ENCODE measurements at regions not wholly inside any gene's neighbourhood (a gene's known extent, or its start where the extent isn't known, plus 50 kb on each side); places are given as distances from the start of the nearest gene placed in this dataset.

GRCh38 chr3:110871869-110872268 is 199.7 kb upstream of the NECTIN3 start:
- H3K27me3 ChIP-seq (replicated peaks in 1 of 2; ENCODE audit: control insufficient read depth in 2 of 2, insufficient read depth in 2 of 2, low read length in 1 of 2) = no peaks in the 10 kb centered on the region
- CTCF ChIA-PET = no interaction called here
- in situ Hi-C loops (cut with MboI) = no loop called here
- FAIRE-seq (no peak), ATAC-seq (no peak), DNase-seq (ENCODE audit: low read depth, low spot score) (no peak)
- no peak overlapping the region for H3K9ac ChIP-seq (ENCODE audit: control insufficient read depth, insufficient read depth, low read length)
- no peaks in the 10 kb centered on the region for H4K20me1 ChIP-seq (ENCODE audit: control insufficient read depth, insufficient read depth)
- H2AFZ ChIP-seq (ENCODE audit: control insufficient read depth, low read depth, low read length) = no peak overlapping the region
- no peaks in the 10 kb centered on the region for H3K9me3 ChIP-seq (replicated peaks; ENCODE audit: control insufficient read depth, insufficient read depth, low read length)
- intact Hi-C loops (cut with micrococcal nuclease; ENCODE audit: unreplicated experiment) = no loop called here
- no peaks in the 10 kb centered on the region for H3K36me3 ChIP-seq (ENCODE audit: control insufficient read depth in 2 of 2, insufficient read depth in 2 of 2, low read length in 1 of 2)
- no peak overlapping the region for H3K4me3 ChIP-seq
- RAD21 ChIA-PET (ENCODE audit: unreplicated experiment) = no interaction called here
- no peak overlapping the region for H3K27ac ChIP-seq (ENCODE audit: control insufficient read depth, insufficient read depth)
- SMC1A ChIA-PET (ENCODE audit: uncharacterized antibody, unreplicated experiment) = no interaction called here
- no TSS peak for BruUV-seq (replicated peaks)
- POLR2A ChIA-PET = no interaction called here
- H3K4me2 ChIP-seq (ENCODE audit: control insufficient read depth, insufficient read depth) = no peak overlapping the region
- H3K79me2 ChIP-seq (ENCODE audit: control insufficient read depth, insufficient read depth, low read length) = no peaks in the 10 kb centered on the region
- H3K4me1 ChIP-seq (ENCODE audit: control insufficient read depth, insufficient read depth, low read length) = no peaks in the 10 kb centered on the region
- TF ChIP-seq ETV6 (conservative IDR thresholded peaks at IDR 0.05 in 1 of 2, IDR thresholded peaks at IDR 0.05 in 1 of 2; ENCODE audit: borderline replicate concordance in 1 of 2, low read depth in 1 of 2) (no peak), SMC3 (IDR thresholded peaks at IDR 0.05; ENCODE audit: borderline replicate concordance, low read length) (no peak), ZSCAN29 (IDR thresholded peaks at IDR 0.05) (no peak), ZBTB4 (CRISPR knock-in tag; IDR thresholded peaks at IDR 0.05) (no peak), TCF7 (IDR thresholded peaks at IDR 0.05; ENCODE audit: borderline replicate concordance) (no peak), KAT2A (conservative IDR thresholded peaks at IDR 0.05; ENCODE audit: control insufficient read depth, low read depth, low read length) (no peak), ZNF592 (IDR thresholded peaks at IDR 0.05) (no peak), DPF2 (IDR thresholded peaks at IDR 0.05) (no peak), EZH2 (IDR thresholded peaks at IDR 0.05; ENCODE audit: borderline replicate concordance, control insufficient read depth, low read depth, low read length) (no peak), CREB1 (IDR thresholded peaks at IDR 0.05; ENCODE audit: low read depth) (no peak), ZBTB40 (IDR thresholded peaks at IDR 0.05; ENCODE audit: borderline replicate concordance) (no peak), HCFC1 (IDR thresholded peaks at IDR 0.05; ENCODE audit: low read length) (no peak), ZNF217 (IDR thresholded peaks at IDR 0.05) (no peak), RUNX3 (IDR thresholded peaks at IDR 0.05; ENCODE audit: low read length) (no peak), WRNIP1 (IDR thresholded peaks at IDR 0.05; ENCODE audit: borderline replicate concordance, low read depth, low read length) (no peak)

Data from GM12878 (cell line).